Dendritic cell treated with granulocyte-macrophage colony-stimulating factor and Interleukin-4, amounts not matched to agents 40 ng/mL and 50 ng/mL, for 4 days (primary cell): ENCODE measurements at regions not wholly inside any gene's neighbourhood (a gene's known extent, or its start where the extent isn't known, plus 50 kb on each side); places are given as distances from the start of the nearest gene placed in this dataset.
"Not testable (repeated sequence)": the region's sequence is repeated elsewhere in the genome, so short reads cannot be mapped to it uniquely, and the experiment has no call there.

Experiments used
- H3K27ac Mint-ChIP-seq: one replicate; pipeline ENCODE4 v1.8.0; 2022; ENCODE audit warnings: mild to moderate bottlenecking, mixed read lengths
- H3K27me3 Mint-ChIP-seq: one replicate; pipeline ENCODE4 v1.8.0; 2022; ENCODE audit warnings: mild to moderate bottlenecking, mixed read lengths
- H3K36me3 Mint-ChIP-seq: one replicate; pipeline ENCODE4 v1.8.0; 2022; ENCODE audit warnings: low read depth, mixed read lengths
- H3K4me1 Mint-ChIP-seq: one replicate; pipeline ENCODE4 v1.8.0; 2022; ENCODE audit warnings: low read depth, mixed read lengths
- H3K4me3 Mint-ChIP-seq: one replicate; pipeline ENCODE4 v1.8.0; 2022; ENCODE audit warnings: mild to moderate bottlenecking, moderate library complexity, mixed read lengths
- H3K9me3 Mint-ChIP-seq: one replicate; pipeline ENCODE4 v1.8.0; 2022; ENCODE audit warnings: mixed read lengths
- intact Hi-C: fragments of 100-400 bp; cut with micrococcal nuclease; formaldehyde crosslinking; loops from one replicate; pipeline ENCODE4 v1.15.0; 2022

DNA sequence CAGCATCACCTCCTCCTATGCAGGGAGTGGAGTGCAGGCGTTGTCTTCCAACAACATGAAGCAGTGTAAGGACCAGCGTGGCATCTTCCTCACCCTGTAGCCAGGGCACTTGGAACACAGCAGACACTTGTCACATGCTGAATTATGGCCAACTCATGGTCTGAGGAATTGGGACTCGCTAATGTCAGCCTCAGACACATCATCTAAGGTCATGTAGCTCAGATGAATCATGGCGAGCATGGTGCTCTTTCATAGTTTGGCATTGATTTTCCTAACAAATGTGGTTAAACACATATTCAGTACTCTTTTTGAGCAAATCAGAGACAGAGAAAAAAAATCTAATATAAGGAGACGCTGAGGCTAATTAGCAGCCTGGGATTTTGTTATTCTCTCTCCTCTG lies 99.6 kb upstream of the SGCG start:
- intact Hi-C loops: no loop called here
- H3K27ac Mint-ChIP-seq: no peak overlapping the region
- no peaks in the 10 kb centered on the region for H3K27me3 Mint-ChIP-seq
- no peaks in the 10 kb centered on the region for H3K4me1 Mint-ChIP-seq
- no peaks in the 10 kb centered on the region for H3K36me3 Mint-ChIP-seq
- no peak overlapping the region for H3K4me3 Mint-ChIP-seq
- H3K9me3 Mint-ChIP-seq: peaks cover 7% of the 10 kb centered on the region

DNA sequence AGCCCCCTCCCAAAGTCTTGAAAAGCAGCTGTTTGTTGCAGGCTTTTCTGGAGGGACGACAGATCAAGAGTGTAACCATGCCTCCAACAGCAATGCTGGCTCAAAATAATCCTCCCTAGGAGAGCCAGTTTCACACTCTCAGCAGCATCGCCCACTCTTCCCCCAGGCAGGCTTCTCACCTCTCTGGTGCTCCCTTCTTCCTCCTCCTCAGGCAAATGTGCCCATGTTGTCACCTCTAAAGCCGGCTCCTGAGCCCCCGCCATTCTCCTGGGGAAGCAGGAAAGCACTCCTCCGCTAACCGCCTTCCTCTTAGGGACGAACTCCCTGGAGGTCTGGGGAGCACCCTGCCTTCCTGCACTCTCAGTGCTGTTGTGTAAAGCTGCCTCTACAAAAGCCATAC lies 98.9 kb upstream of the SGCG start:
- intact Hi-C loops: no loop called here
- Mint-ChIP-seq H3K27ac (no peak overlapping the region), H3K27me3 (no peaks in the 10 kb centered on the region), H3K36me3 (no peaks in the 10 kb centered on the region), H3K4me3 (no peak overlapping the region), H3K9me3 (peaks cover 7% of the 10 kb centered on the region), H3K4me1 (no peaks in the 10 kb centered on the region)

DNA sequence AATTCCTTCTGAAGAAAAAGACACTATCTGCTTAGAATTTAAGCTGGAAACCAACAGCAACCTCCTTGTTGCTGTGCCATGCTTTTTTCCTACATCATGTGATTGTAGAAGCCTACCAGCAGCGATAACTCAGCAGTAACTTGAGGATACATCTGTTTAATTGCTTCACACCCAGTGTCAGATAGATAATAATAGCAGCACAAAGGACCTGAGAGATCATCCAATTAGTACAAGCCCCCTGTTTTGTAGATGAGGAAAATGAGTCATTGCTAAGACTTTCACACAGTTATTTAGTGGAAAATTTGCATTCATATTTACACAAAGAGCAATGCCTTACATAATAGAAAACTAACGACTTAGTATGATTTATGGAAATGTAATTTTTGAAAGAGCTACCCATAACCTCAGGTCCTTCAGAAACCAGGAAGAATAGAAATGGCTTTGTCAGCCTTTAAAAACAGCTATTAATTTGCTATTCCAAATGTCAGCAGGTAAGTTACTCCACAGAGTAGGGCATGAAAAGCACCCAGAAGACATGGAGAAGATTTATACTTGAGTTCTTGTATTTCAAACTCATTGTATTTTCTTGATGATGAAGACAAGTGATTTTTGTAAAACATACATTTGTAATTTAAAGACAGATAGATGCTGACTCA lies 93.7 kb upstream of the SGCG start:
- no peak overlapping the region for H3K4me3 Mint-ChIP-seq
- H3K27me3 Mint-ChIP-seq: no peaks in the 10 kb centered on the region
- no peaks in the 10 kb centered on the region for H3K4me1 Mint-ChIP-seq
- H3K36me3 Mint-ChIP-seq: no peaks in the 10 kb centered on the region
- no peak overlapping the region for H3K27ac Mint-ChIP-seq
- peaks cover 7% of the 10 kb centered on the region for H3K9me3 Mint-ChIP-seq
- intact Hi-C loops: no loop called here

DNA sequence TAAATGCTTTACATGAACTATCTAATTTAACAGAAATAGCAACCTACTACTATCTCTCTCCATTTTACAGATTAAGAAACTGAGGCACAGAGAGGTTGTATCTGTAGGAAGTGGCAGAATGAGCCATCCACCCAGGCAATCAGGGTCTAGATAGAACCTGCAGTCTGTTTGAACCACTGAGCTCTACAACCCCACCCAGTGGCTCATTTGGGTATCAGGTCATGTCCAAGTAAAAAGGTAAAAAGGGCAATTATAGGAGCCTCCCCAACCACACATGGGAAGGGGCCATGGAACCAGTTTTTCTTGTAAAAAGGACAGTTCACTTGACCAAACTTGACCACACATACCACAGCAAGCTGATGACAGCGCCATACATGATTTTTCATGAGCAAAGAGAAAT lies 92.9 kb upstream of the SGCG start:
- intact Hi-C loops: no loop called here
- peaks cover 7% of the 10 kb centered on the region for H3K9me3 Mint-ChIP-seq
- H3K36me3 Mint-ChIP-seq: no peaks in the 10 kb centered on the region
- no peak overlapping the region for H3K4me3 Mint-ChIP-seq
- no peaks in the 10 kb centered on the region for H3K4me1 Mint-ChIP-seq
- H3K27ac Mint-ChIP-seq: no peak overlapping the region
- no peaks in the 10 kb centered on the region for H3K27me3 Mint-ChIP-seq

DNA sequence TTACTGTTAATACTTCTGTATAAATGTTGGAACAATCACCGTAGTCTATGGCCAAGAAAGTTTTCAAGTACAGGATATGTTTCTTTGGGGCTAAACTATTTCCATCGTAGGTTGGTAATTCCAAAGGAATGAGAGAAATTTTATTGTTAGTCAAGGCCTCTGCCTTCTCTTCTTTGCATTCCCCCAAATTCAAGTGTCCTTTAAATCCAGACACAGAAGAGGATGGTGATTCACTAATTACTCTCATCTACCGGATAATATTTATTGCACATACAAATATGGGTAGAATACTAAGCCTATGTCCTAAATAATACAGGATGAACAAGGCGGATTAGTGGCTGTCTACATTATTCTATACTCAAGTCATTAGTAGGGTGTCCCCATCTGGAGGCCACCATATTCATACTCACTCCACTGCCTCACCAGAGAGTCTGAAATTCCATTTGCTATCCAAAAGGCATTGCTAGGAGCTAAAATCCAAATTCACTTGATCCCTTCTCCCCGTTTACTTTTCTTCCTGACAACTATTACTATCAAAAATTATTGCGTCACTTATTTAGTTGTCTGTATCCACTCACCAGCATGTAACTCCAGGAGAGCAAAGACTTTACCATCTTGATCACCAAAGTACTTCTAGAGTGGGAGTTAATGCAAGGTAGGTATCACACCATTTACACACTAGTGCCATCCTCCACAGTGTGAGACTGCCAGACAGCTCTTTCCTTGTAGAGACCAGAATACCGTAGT lies 82.4 kb upstream of the SGCG start:
- Mint-ChIP-seq H3K27me3 (no peaks in the 10 kb centered on the region), H3K9me3 (peaks cover 15% of the 10 kb centered on the region), H3K27ac (no peak overlapping the region), H3K4me3 (no peak overlapping the region), H3K4me1 (peaks cover 4% of the 10 kb centered on the region), H3K36me3 (no peaks in the 10 kb centered on the region)
- intact Hi-C loops: no loop called here

DNA sequence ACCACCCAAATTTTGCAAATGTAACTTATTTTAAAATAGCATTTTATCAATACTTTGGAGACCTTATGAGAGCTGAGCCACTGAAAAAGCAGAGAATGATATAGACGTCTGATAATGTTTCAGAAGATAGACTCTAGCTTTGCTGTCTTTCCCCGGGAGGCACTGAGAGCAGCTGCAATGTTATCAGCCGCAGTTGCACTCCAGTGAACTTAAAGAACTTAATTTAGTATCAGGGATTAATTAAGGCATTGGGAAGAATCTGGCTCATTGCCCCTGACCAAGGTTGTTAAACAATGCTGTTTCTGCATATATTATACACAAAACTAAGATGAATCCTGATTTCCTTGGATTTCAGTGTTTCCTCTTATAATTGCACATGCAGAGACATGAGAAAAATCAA lies 75.7 kb upstream of the SGCG start:
- no peak overlapping the region for H3K4me3 Mint-ChIP-seq
- H3K9me3 Mint-ChIP-seq: peaks cover 32% of the 10 kb centered on the region
- peaks cover 1% of the 10 kb centered on the region for H3K4me1 Mint-ChIP-seq
- no peaks in the 10 kb centered on the region for H3K36me3 Mint-ChIP-seq
- H3K27me3 Mint-ChIP-seq: no peaks in the 10 kb centered on the region
- intact Hi-C loops: no loop called here
- H3K27ac Mint-ChIP-seq: no peak overlapping the region

DNA sequence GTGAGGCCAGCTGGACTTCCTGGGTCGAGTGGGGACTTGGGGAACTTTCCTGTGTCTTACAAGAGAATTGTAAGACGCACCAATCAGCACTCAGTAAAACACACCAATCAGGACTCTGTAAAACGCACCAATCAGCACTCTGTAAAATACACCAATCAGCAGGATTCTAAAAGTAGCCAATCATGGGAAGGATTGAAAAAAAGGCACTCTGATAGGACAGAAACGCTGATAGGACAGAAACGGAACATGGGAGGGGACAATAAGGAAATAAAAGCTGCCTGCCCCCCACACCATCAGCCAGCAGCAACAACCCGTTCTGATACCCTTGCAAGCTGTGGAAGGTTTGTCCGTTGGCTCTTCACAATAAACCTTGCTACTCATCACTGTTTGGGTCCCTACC lies 73.1 kb upstream of the SGCG start:
- Mint-ChIP-seq H3K36me3 (no peaks in the 10 kb centered on the region), H3K27me3 (no peaks in the 10 kb centered on the region), H3K27ac (no peak overlapping the region), H3K4me3 (no peak overlapping the region), H3K4me1 (no peaks in the 10 kb centered on the region), H3K9me3 (peaks cover 17% of the 10 kb centered on the region)
- intact Hi-C loops: no loop called here

DNA sequence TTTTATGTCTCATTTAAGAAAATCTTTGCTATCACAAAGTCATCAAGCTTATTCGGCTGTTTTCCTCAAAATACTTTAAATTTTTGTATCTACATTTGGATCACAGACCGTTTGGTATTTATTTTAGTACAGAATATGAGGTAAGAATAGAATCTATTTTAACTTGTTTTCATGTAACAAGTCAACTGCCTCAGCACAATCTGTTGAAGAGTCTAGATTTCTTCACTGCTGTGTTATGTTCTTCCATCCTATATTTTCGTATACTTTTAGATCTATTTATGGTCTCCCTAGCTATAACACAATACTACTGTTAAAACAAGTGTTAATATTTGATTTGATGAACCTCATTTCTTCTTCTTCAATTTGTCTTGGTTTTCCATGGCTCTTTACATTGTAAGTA lies 61.6 kb upstream of the SGCG start:
- Mint-ChIP-seq H3K27ac (no peak overlapping the region), H3K9me3 (peaks cover 19% of the 10 kb centered on the region), H3K27me3 (peaks cover 8% of the 10 kb centered on the region), H3K4me1 (no peaks in the 10 kb centered on the region), H3K36me3 (no peaks in the 10 kb centered on the region), H3K4me3 (no peak overlapping the region)
- intact Hi-C loops: no loop called here

GRCh38 chr13:23127540-23127939 lies 53.2 kb upstream of the SGCG start:
- intact Hi-C loops, H3K9me3 Mint-ChIP-seq, H3K4me3 Mint-ChIP-seq, H3K36me3 Mint-ChIP-seq, H3K27ac Mint-ChIP-seq, H3K27me3 Mint-ChIP-seq: not testable (repeated sequence)
- peaks cover 11% of the 10 kb centered on the region for H3K4me1 Mint-ChIP-seq

- no peak overlapping the region for H3K4me3 Mint-ChIP-seq
- peaks cover 11% of the 10 kb centered on the region for H3K4me1 Mint-ChIP-seq
- H3K27ac Mint-ChIP-seq: peak overlapping the region; percentile 70
- no peaks in the 10 kb centered on the region for H3K9me3 Mint-ChIP-seq
- no peaks in the 10 kb centered on the region for H3K36me3 Mint-ChIP-seq
- intact Hi-C loops: loop anchor here (1.0 kb wide), 1 partner anchor 20 kb away; no protein-coding TSS in a partner anchor
- H3K27me3 Mint-ChIP-seq: no peaks in the 10 kb centered on the region
Measured at GRCh38 chr13:23129331-23129730, 51.4 kb upstream of the SGCG start.
